ENCODE measurements at regions not wholly inside any gene's neighbourhood (a gene's known extent, or its start where the extent isn't known, plus 50 kb on each side); places are given as distances from the start of the nearest gene placed in this dataset.

- FAIRE-seq (no peak), ATAC-seq (no peak; a peak in 2 of 6 replicates), DNase-seq (ENCODE audit: low read depth in 1 of 2, low spot score in 1 of 2) (no peak)
- CTCF ChIA-PET = no interaction called here
- H3K4me2 ChIP-seq = no peak overlapping the region
- WGBS (ENCODE audit: missing lambda C conversion rate) = 77% methylated on average over 4 of the region's 4 CpGs
- TF ChIP-seq SREBF2 (IDR thresholded peaks at IDR 0.05) = no peak
- H3K4me1 ChIP-seq = peaks cover 22% of the 10 kb centered on the region; the same call in 2 of the 3 replicates
- H3K27ac ChIP-seq = peak overlapping the region; percentile 58 to 60; a peak in 4 of 6 replicates
- POLR2A ChIA-PET = no interaction called here
- H3K9me3 ChIP-seq = no peaks in the 10 kb centered on the region
- H3K4me3 ChIP-seq = no peak overlapping the region
Measured at GRCh38 chr10:35268791-35269257, 67.5 kb upstream of the CCNY start.

- DNase-seq (ENCODE audit: low read depth in 1 of 2, low spot score in 1 of 2) (no peak), FAIRE-seq (no peak)
Measured at GRCh38 chr10:35270100-35270499, 66.2 kb upstream of the CCNY start.

GRCh38 chr10:35271086-35271858, 65.0 kb upstream of the CCNY start:
- ATAC-seq (no peak), DNase-seq (ENCODE audit: low read depth in 1 of 2, low spot score in 1 of 2) (no peak), FAIRE-seq (no peak)
- no peaks in the 10 kb centered on the region for H3K9me3 ChIP-seq
- H3K4me1 ChIP-seq = peaks cover 22% of the 10 kb centered on the region; the same call in 2 of the 3 replicates
- WGBS (ENCODE audit: missing lambda C conversion rate) = 88% methylated on average over 5 of the region's 5 CpGs
- H3K4me3 ChIP-seq = no peak overlapping the region
- no peak overlapping the region for H3K27ac ChIP-seq
- ChIA-PET CTCF (interaction anchor here (0.6 to 1.5 kb wide), 3 partner anchors 12 to 508 kb away, joined by 3 read pairs; no protein-coding TSS in a partner anchor), POLR2A (no interaction called here)
- no peak overlapping the region for H3K4me2 ChIP-seq
- no peak for TF ChIP-seq POLR2A (IDR thresholded peaks at IDR 0.05; ENCODE audit: low read length)
- TF ChIP-seq ZNF302 (CRISPR knock-in tag; IDR thresholded peaks at IDR 0.05) = no peak
- no peak for TF ChIP-seq ZFP36 (IDR thresholded peaks at IDR 0.05; ENCODE audit: borderline replicate concordance, partially characterized antibody)
- TF ChIP-seq CTCF (IDR thresholded peaks at IDR 0.05) = no peak
- no peak for TF ChIP-seq SMC3 (IDR thresholded peaks at IDR 0.05)
- no peak for TF ChIP-seq SREBF2 (IDR thresholded peaks at IDR 0.05)
- no peak for TF ChIP-seq RFX5 (IDR thresholded peaks at IDR 0.05)
- TF ChIP-seq KDM1A (IDR thresholded peaks at IDR 0.05; ENCODE audit: low read depth) = no peak
- TF ChIP-seq HEYL (CRISPR knock-in tag; IDR thresholded peaks at IDR 0.05) = no peak
- TF ChIP-seq ZC3H11A (IDR thresholded peaks at IDR 0.05) = no peak
- no peak for TF ChIP-seq MAZ (IDR thresholded peaks at IDR 0.05; ENCODE audit: borderline replicate concordance, low read depth, low read length)
- TF ChIP-seq BCL3 (IDR thresholded peaks at IDR 0.05) = no peak
- TF ChIP-seq FOSB (CRISPR knock-in tag; IDR thresholded peaks at IDR 0.05) = no peak
- no peak for TF ChIP-seq RNF2 (IDR thresholded peaks at IDR 0.05; ENCODE audit: borderline replicate concordance, low read depth)
- no peak for TF ChIP-seq CEBPB (IDR thresholded peaks at IDR 0.05)
- TF ChIP-seq CHD2 (IDR thresholded peaks at IDR 0.05; ENCODE audit: low read length, partially characterized antibody) = no peak
- no peak for TF ChIP-seq ATOH8 (CRISPR knock-in tag; IDR thresholded peaks at IDR 0.05; ENCODE audit: low read depth)
- no peak for TF ChIP-seq POLR2AphosphoS2 (conservative IDR thresholded peaks at IDR 0.05; ENCODE audit: low read length)
- TF ChIP-seq RAD21 (conservative IDR thresholded peaks at IDR 0.05 in 1 of 2, IDR thresholded peaks at IDR 0.05 in 1 of 2) = no peak

More at GRCh38 chr10:35270100-35270499, 66.2 kb upstream of the CCNY start:
- H3K4me1 ChIP-seq = peaks cover 22% of the 10 kb centered on the region; the same call in 2 of the 3 replicates
- POLR2A ChIA-PET = no interaction called here
- TF ChIP-seq HDAC2 (IDR thresholded peaks at IDR 0.05) (no peak), FOSB (CRISPR knock-in tag; IDR thresholded peaks at IDR 0.05) (no peak), E2F6 (IDR thresholded peaks at IDR 0.05; ENCODE audit: borderline replicate concordance, low read depth) (no peak), RAD21 (conservative IDR thresholded peaks at IDR 0.05 in 1 of 2, IDR thresholded peaks at IDR 0.05 in 1 of 2) (no peak), PBX3 (IDR thresholded peaks at IDR 0.05) (no peak), NFE2L2 (conservative IDR thresholded peaks at IDR 0.05; ENCODE audit: low read length) (no peak), NR3C1 (IDR thresholded peaks at IDR 0.05) (no peak), HES2 (IDR thresholded peaks at IDR 0.05) (no peak), ZFP36 (IDR thresholded peaks at IDR 0.05; ENCODE audit: borderline replicate concordance, partially characterized antibody) (no peak), FOXS1 (CRISPR knock-in tag; IDR thresholded peaks at IDR 0.05) (no peak), HOXB13 (CRISPR knock-in tag; IDR thresholded peaks at IDR 0.05; ENCODE audit: low read depth) (no peak), ZC3H11A (IDR thresholded peaks at IDR 0.05) (no peak)
- H3K9me3 ChIP-seq = no peaks in the 10 kb centered on the region
- H3K4me2 ChIP-seq = 0 out of 3 replicates have a peak overlapping the region, but pooled peaks have one; percentile 18
- no peak overlapping the region for H3K27ac ChIP-seq
- CTCF ChIA-PET = no interaction called here
- no peak overlapping the region for H3K4me3 ChIP-seq
- 31% methylated on average over 1 of the region's 1 CpG for WGBS (ENCODE audit: missing lambda C conversion rate)
- no peak for ATAC-seq
